ENCODE measurements at regions not wholly inside any gene's neighbourhood (a gene's known extent, or its start where the extent isn't known, plus 50 kb on each side); places are given as distances from the start of the nearest gene placed in this dataset.
"Not testable (repeated sequence)": the region's sequence is repeated elsewhere in the genome, so short reads cannot be mapped to it uniquely, and the experiment has no call there.

- H3K27me3 ChIP-seq, H3K36me3 ChIP-seq, DNase-seq, H3K9me3 ChIP-seq, H3K4me3 ChIP-seq: not testable (repeated sequence)
These were observed 165.6 kb upstream of the POTEB2 start for GRCh38 chr15:21031703-21032102.

GRCh38 chr15:21029001-21029400 lies 162.9 kb upstream of the POTEB2 start:
- not testable (repeated sequence) for DNase-seq

GRCh38 chr15:21027942-21028341 lies 161.8 kb upstream of the POTEB2 start:
- H3K27me3 ChIP-seq, H3K4me3 ChIP-seq, H3K36me3 ChIP-seq, H3K9me3 ChIP-seq, DNase-seq: not testable (repeated sequence)

More at GRCh38 chr15:21029001-21029400, 162.9 kb upstream of the POTEB2 start:
- not testable (repeated sequence) for H3K4me3 ChIP-seq, H3K9me3 ChIP-seq, H3K36me3 ChIP-seq, H3K27me3 ChIP-seq

GRCh38 chr15:21026848-21027247 lies 160.7 kb upstream of the POTEB2 start:
- not testable (repeated sequence) for DNase-seq, H3K36me3 ChIP-seq, H3K4me3 ChIP-seq, H3K9me3 ChIP-seq, H3K27me3 ChIP-seq

- not testable (repeated sequence) for H3K4me3 ChIP-seq, DNase-seq, H3K27me3 ChIP-seq, H3K36me3 ChIP-seq, H3K9me3 ChIP-seq
These were observed 158.3 kb upstream of the POTEB2 start for GRCh38 chr15:21024235-21024987.

- not testable (repeated sequence) for H3K9me3 ChIP-seq, H3K4me3 ChIP-seq, H3K27me3 ChIP-seq, H3K36me3 ChIP-seq, DNase-seq
These were observed 152.1 kb upstream of the POTEB2 start for GRCh38 chr15:21018176-21018575.

- not testable (repeated sequence) for H3K36me3 ChIP-seq, H3K27me3 ChIP-seq, DNase-seq, H3K4me3 ChIP-seq, H3K9me3 ChIP-seq
These were observed 151.2 kb upstream of the POTEB2 start for GRCh38 chr15:21017326-21017725.

GRCh38 chr15:21016589-21016988 lies 150.5 kb upstream of the POTEB2 start:
- not testable (repeated sequence) for H3K9me3 ChIP-seq, DNase-seq, H3K27me3 ChIP-seq, H3K4me3 ChIP-seq, H3K36me3 ChIP-seq

- not testable (repeated sequence) for H3K36me3 ChIP-seq, DNase-seq, H3K9me3 ChIP-seq, H3K4me3 ChIP-seq, H3K27me3 ChIP-seq
These were observed 149.1 kb upstream of the POTEB2 start for GRCh38 chr15:21015171-21015570.

- not testable (repeated sequence) for H3K36me3 ChIP-seq, DNase-seq, H3K4me3 ChIP-seq, H3K27me3 ChIP-seq, H3K9me3 ChIP-seq
These were observed 147.2 kb upstream of the POTEB2 start for GRCh38 chr15:21013308-21013707.

GRCh38 chr15:21009651-21010050 lies 143.5 kb upstream of the POTEB2 start:
- H3K36me3 ChIP-seq, H3K27me3 ChIP-seq, H3K4me3 ChIP-seq, H3K9me3 ChIP-seq, DNase-seq: not testable (repeated sequence)

- not testable (repeated sequence) for H3K4me3 ChIP-seq, H3K9me3 ChIP-seq, H3K36me3 ChIP-seq, DNase-seq, H3K27me3 ChIP-seq
These were observed 137.3 kb upstream of the POTEB2 start for GRCh38 chr15:21003459-21003858.

GRCh38 chr15:21001950-21002349 lies 135.8 kb upstream of the POTEB2 start:
- not testable (repeated sequence) for DNase-seq, H3K9me3 ChIP-seq, H3K27me3 ChIP-seq, H3K4me3 ChIP-seq, H3K36me3 ChIP-seq

GRCh38 chr15:20991691-20992090 lies 125.6 kb upstream of the POTEB2 start:
- DNase-seq, H3K9me3 ChIP-seq, H3K27me3 ChIP-seq, H3K36me3 ChIP-seq, H3K4me3 ChIP-seq: not testable (repeated sequence)

- H3K27me3 ChIP-seq, H3K9me3 ChIP-seq, DNase-seq, H3K4me3 ChIP-seq, H3K36me3 ChIP-seq: not testable (repeated sequence)
These were observed 125.1 kb upstream of the POTEB2 start for GRCh38 chr15:20991253-20991652.

GRCh38 chr15:20986775-20987174 lies 120.7 kb upstream of the POTEB2 start:
- H3K4me3 ChIP-seq, H3K36me3 ChIP-seq, DNase-seq, H3K27me3 ChIP-seq, H3K9me3 ChIP-seq: not testable (repeated sequence)

- not testable (repeated sequence) for H3K4me3 ChIP-seq, H3K36me3 ChIP-seq, H3K27me3 ChIP-seq, H3K9me3 ChIP-seq, DNase-seq
These were observed 111.9 kb upstream of the POTEB2 start for GRCh38 chr15:20978057-20978456.

GRCh38 chr15:20972762-20973161 lies 106.6 kb upstream of the POTEB2 start:
- not testable (repeated sequence) for H3K36me3 ChIP-seq, H3K4me3 ChIP-seq, H3K9me3 ChIP-seq, H3K27me3 ChIP-seq, DNase-seq

- H3K36me3 ChIP-seq, DNase-seq, H3K9me3 ChIP-seq, H3K4me3 ChIP-seq, H3K27me3 ChIP-seq: not testable (repeated sequence)
These were observed 93.2 kb upstream of the POTEB2 start for GRCh38 chr15:20959299-20959698.

All from MG63 (cell line).